GM12878 (cell line): ENCODE measurements at regions not wholly inside any gene's neighbourhood (a gene's known extent, or its start where the extent isn't known, plus 50 kb on each side); places are given as distances from the start of the nearest gene placed in this dataset.

Source experiments
- ATAC-seq: fragments of 200-7000 bp; cut with Tn5 transposase; 3 replicates; pipeline ENCODE4 v1.9.1; 2020; ENCODE audit warnings: mild to moderate bottlenecking, moderate library complexity
- BruUV-seq: library from RNA; stranded (reverse); fragments of 400-500 nt; replicated peaks from 2 replicates; lab custom pipeline; 2021; lab: Mats Ljungman, UMichigan
- CTCF ChIA-PET: fragments of 300-600 bp; sonication (Branson Sonifier 250); formaldehyde crosslinking; extraction: SDS; loops from one replicate; lab custom pipeline; 2021; ENCODE audit warnings: inconsistent platforms; lab: Yijun Ruan, JAX
- POLR2A ChIA-PET: fragments of 350-600 bp; formaldehyde crosslinking; extraction: SDS; loops from one replicate; lab custom pipeline; 2021; ENCODE audit warnings: inconsistent platforms; lab: Charles Lee
- RAD21 ChIA-PET: fragments of 300-600 bp; sonication (Branson Sonifier 250); formaldehyde crosslinking; loops from one replicate; lab custom pipeline; 2023; ENCODE audit warnings: antibody characterized with exemption; ENCODE audit not compliant: unreplicated experiment; lab: Charles Lee
- SMC1A ChIA-PET: fragments of 300-600 bp; sonication (Branson Sonifier 250); formaldehyde crosslinking; loops from one replicate; lab custom pipeline; 2023; ENCODE audit not compliant: unreplicated experiment, uncharacterized antibody; lab: Charles Lee
- DNase-seq: peaks from one replicate; pipeline ENCODE4 v3.0.0-alpha.2; 2011; ENCODE audit warnings: low read depth, low spot score
- FAIRE-seq: peaks from 3 replicates; lab custom pipeline; 2011; peaks lifted over from hg19 to GRCh38; lab: Jason Lieb, UNC
- H2AFZ ChIP-seq: 2 replicates; pipeline ENCODE4 v1.6.0; 2011; ENCODE audit warnings: low read depth, low read length, control low read depth; ENCODE audit not compliant: control insufficient read depth
- H3K27ac ChIP-seq: 2 replicates; pipeline ENCODE4 v1.5.1; 2011; ENCODE audit warnings: control low read depth; ENCODE audit not compliant: control insufficient read depth, insufficient read depth
- H3K27me3 ChIP-seq, 2 experiments: replicated peaks in 1 of 2; 2 replicates each; pipeline versions ENCODE4 v1.6.0 to v1.6.1; 2011; ENCODE audit warnings: low read length in 1 of 2; ENCODE audit not compliant: control insufficient read depth in 2 of 2, insufficient read depth in 2 of 2
- H3K36me3 ChIP-seq, 2 experiments: 2 replicates each; pipeline ENCODE4 v1.5.1; 2011; ENCODE audit warnings: low read length in 1 of 2; ENCODE audit not compliant: control insufficient read depth in 2 of 2, insufficient read depth in 2 of 2
- H3K4me1 ChIP-seq: 2 replicates; pipeline ENCODE4 v1.6.1; 2011; ENCODE audit warnings: mild to moderate bottlenecking, low read length, moderate library complexity, mixed read lengths; ENCODE audit not compliant: control insufficient read depth, insufficient read depth
- H3K4me2 ChIP-seq: 2 replicates; pipeline ENCODE4 v1.6.0; 2011; ENCODE audit warnings: control low read depth; ENCODE audit not compliant: control insufficient read depth, insufficient read depth
- H3K4me3 ChIP-seq: fragments of 200-600 bp; sonication (generic); 2 replicates; pipeline ENCODE4 v1.5.1; 2016
- H3K79me2 ChIP-seq: 2 replicates; pipeline ENCODE4 v1.6.0; 2011; ENCODE audit warnings: low read length; ENCODE audit not compliant: control insufficient read depth, insufficient read depth
- H3K9ac ChIP-seq: 2 replicates; pipeline ENCODE4 v1.8.0; 2011; ENCODE audit warnings: low read length, control low read depth, mixed read lengths; ENCODE audit not compliant: control insufficient read depth, insufficient read depth
- H3K9me3 ChIP-seq: replicated peaks from 3 replicates; pipeline ENCODE4 v1.5.1; 2011; ENCODE audit warnings: mild to moderate bottlenecking, low read length; ENCODE audit not compliant: control insufficient read depth, insufficient read depth
- H4K20me1 ChIP-seq: 2 replicates; pipeline ENCODE4 v1.6.0; 2011; ENCODE audit not compliant: control insufficient read depth, insufficient read depth
- DPF2 ChIP-seq: fragments of 450-650 bp; IDR thresholded peaks from 2 replicates; pipeline ENCODE4 v1.6.1; 2017; ENCODE audit warnings: mild to moderate bottlenecking
- EGR1 ChIP-seq, 2 experiments: IDR thresholded peaks; 1 replicate in 1 of 2; 2 replicates in 1 of 2; pipeline ENCODE4 v1.6.1; 2011 to 2012; ENCODE audit warnings: low read depth in 2 of 2, low read length in 2 of 2, borderline replicate concordance in 1 of 2, mild to moderate bottlenecking in 1 of 2, moderate library complexity in 1 of 2
- HCFC1 ChIP-seq: fragments of 150-350 bp; IDR thresholded peaks from 2 replicates; pipeline ENCODE4 v1.6.1; 2014; ENCODE audit warnings: low read length
- PAX5 ChIP-seq: IDR thresholded peaks from 2 replicates; pipeline ENCODE4 v1.6.1; 2011; ENCODE audit warnings: low read depth, low read length, borderline replicate concordance
- POLR2A ChIP-seq: IDR thresholded peaks from 2 replicates; pipeline ENCODE4 v1.6.1; 2011; ENCODE audit warnings: low read depth, mild to moderate bottlenecking, low read length
- WGBS: methylation state at CpG from one replicate; pipeline ENCODE4 v1.1.6; 2016; ENCODE audit warnings: low lambda C conversion rate; ENCODE audit not compliant: insufficient replicate concordance, insufficient coverage; ENCODE audit errors: missing lambda C conversion rate; 5-methylcytosine and 5-hydroxymethylcytosine counted together
- in situ Hi-C: fragments of 300-500 bp; cut with MboI; formaldehyde crosslinking; loops from 9 replicates; pipeline ENCODE4 v1.14.3; 2018; ENCODE audit warnings: mixed read lengths
- intact Hi-C: fragments of 100-400 bp; cut with micrococcal nuclease; formaldehyde crosslinking; loops from one replicate; pipeline ENCODE4 v1.14.2; 2022; ENCODE audit not compliant: unreplicated experiment
- TF ChIP-seq, protein P1 (sequence below): fragments of 450-650 bp; IDR thresholded peaks from 2 replicates; pipeline ENCODE4 v1.6.1; 2016; ENCODE audit warnings: mild to moderate bottlenecking, moderate library complexity, borderline replicate concordance

DNA sequence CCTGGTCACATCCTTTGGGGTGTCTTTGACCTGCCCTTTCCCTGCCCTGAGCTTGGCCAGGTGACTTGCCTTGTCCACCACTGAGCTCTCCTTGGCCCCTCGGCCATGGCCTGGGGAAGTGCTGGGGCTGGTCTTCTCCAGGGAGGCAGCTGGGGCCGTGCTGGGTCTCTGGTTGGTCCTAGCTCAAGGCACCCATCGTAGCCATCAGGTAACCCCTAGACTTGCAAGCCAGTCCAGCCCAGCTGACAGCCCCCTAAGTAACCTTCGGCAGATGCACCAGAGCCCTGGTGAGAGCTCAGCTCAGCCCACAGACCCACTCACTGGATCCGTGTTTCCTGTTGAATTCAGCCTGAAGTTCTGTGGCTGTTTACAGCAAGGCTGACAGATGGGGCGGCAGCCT lies 176.2 kb upstream of the SHH start (continued):
- TF ChIP-seq, protein P1, sequence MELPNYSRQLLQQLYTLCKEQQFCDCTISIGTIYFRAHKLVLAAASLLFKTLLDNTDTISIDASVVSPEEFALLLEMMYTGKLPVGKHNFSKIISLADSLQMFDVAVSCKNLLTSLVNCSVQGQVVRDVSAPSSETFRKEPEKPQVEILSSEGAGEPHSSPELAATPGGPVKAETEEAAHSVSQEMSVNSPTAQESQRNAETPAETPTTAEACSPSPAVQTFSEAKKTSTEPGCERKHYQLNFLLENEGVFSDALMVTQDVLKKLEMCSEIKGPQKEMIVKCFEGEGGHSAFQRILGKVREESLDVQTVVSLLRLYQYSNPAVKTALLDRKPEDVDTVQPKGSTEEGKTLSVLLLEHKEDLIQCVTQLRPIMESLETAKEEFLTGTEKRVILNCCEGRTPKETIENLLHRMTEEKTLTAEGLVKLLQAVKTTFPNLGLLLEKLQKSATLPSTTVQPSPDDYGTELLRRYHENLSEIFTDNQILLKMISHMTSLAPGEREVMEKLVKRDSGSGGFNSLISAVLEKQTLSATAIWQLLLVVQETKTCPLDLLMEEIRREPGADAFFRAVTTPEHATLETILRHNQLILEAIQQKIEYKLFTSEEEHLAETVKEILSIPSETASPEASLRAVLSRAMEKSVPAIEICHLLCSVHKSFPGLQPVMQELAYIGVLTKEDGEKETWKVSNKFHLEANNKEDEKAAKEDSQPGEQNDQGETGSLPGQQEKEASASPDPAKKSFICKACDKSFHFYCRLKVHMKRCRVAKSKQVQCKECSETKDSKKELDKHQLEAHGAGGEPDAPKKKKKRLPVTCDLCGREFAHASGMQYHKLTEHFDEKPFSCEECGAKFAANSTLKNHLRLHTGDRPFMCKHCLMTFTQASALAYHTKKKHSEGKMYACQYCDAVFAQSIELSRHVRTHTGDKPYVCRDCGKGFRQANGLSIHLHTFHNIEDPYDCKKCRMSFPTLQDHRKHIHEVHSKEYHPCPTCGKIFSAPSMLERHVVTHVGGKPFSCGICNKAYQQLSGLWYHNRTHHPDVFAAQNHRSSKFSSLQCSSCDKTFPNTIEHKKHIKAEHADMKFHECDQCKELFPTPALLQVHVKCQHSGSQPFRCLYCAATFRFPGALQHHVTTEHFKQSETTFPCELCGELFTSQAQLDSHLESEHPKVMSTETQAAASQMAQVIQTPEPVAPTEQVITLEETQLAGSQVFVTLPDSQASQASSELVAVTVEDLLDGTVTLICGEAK, result no peak
- no peak for TF ChIP-seq HCFC1
- TF ChIP-seq PAX5, result no peak

DNA sequence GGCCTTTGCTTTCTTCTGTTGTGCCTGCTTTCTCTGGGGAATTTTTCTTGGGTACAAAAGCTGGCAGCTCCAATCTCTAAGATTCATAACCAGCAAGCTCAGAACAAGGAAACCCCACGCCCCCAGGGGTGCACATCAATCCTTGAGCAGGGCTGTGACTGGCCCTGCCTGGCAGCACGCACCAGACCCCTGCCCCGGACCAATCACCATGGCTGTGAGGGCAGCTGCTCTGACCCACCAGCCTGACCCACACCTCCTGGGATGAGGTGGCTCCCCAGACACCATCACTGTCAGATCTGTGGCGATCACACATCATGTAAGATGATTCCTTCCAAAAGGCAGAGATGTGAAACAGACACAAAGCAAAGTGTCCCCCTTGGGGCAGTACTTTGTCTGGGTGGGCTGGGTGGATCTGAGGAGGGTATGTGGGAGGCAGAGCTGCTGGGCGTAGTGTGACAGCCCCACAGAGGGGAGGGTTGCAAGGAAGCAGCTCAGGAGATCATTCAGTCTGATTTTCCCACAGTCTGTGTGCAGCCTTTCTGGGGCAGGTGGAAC lies 175.5 kb upstream of the SHH start:
- no peak for TF ChIP-seq EGR1 (IDR thresholded peaks at IDR 0.05; ENCODE audit: borderline replicate concordance in 1 of 2, low read depth in 2 of 2, low read length in 2 of 2)
- TF ChIP-seq DPF2, result no peak
- no peak for TF ChIP-seq POLR2A
- RAD21 ChIA-PET, result no interaction called here
- Histone ChIP-seq H3K4me3 (no peak overlapping the region), H3K9me3 (no peaks in the 10 kb centered on the region), H3K9ac (no peak overlapping the region), H3K4me1 (no peaks in the 10 kb centered on the region), H3K79me2 (no peaks in the 10 kb centered on the region), H3K27me3 (no peaks in the 10 kb centered on the region), H3K36me3 (no peaks in the 10 kb centered on the region), H3K27ac (no peak overlapping the region), H4K20me1 (no peaks in the 10 kb centered on the region), H2AFZ (no peak overlapping the region), H3K4me2 (no peak overlapping the region)
- FAIRE-seq (no peak), ATAC-seq (no peak), DNase-seq (no peak)
- CTCF ChIA-PET, result no interaction called here
- WGBS, result 6% methylated on average over 5 of the region's 5 CpGs
- in situ Hi-C loops (no loop called here), intact Hi-C loops (no loop called here)
- SMC1A ChIA-PET, result no interaction called here
- POLR2A ChIA-PET, result no interaction called here
- no TSS peak for BruUV-seq
